ENCODE measurements at regions not wholly inside any gene's neighbourhood (a gene's known extent, or its start where the extent isn't known, plus 50 kb on each side); places are given as distances from the start of the nearest gene placed in this dataset.
A peak's percentile ranks its signal among the peaks of the same experiment; 100 is the strongest.
"Not testable (repeated sequence)": the region's sequence is repeated elsewhere in the genome, so short reads cannot be mapped to it uniquely, and the experiment has no call there.

- DNase-seq (ENCODE audit: low spot score); intact Hi-C loops (cut with DNase I): not testable (repeated sequence)
Measured at GRCh38 chr7:150039061-150039460, 165.3 kb downstream of the ATP6V0E2 start.

GRCh38 chr7:150042281-150042680 is 168.5 kb downstream of the ATP6V0E2 start:
- not testable (repeated sequence) for DNase-seq (ENCODE audit: low spot score)
- intact Hi-C loops (cut with DNase I), result loop anchor here in 1 of 2 donors (10.0 kb wide), 1 partner anchor 157 kb away; no protein-coding TSS in a partner anchor

GRCh38 chr7:150044771-150045170 is 171.0 kb downstream of the ATP6V0E2 start:
- intact Hi-C loops (cut with DNase I), result loop anchor here in 1 of 2 donors (10.0 kb wide), 1 partner anchor 160 kb away; no protein-coding TSS in a partner anchor

GRCh38 chr7:150045596-150045995 is 171.8 kb downstream of the ATP6V0E2 start:
- intact Hi-C loops (cut with DNase I), result loop anchor here in 1 of 2 donors (10.0 kb wide), 1 partner anchor 161 kb away; no protein-coding TSS in a partner anchor
- not testable (repeated sequence) for DNase-seq (ENCODE audit: low spot score)

More at GRCh38 chr7:150044771-150045170, 171.0 kb downstream of the ATP6V0E2 start:
- not testable (repeated sequence) for DNase-seq (ENCODE audit: low spot score)

- DNase-seq (ENCODE audit: low spot score), result not testable (repeated sequence)
- intact Hi-C loops (cut with DNase I), result loop anchor here in 1 of 2 donors (10.0 kb wide), 1 partner anchor 162 kb away; no protein-coding TSS in a partner anchor
Measured at GRCh38 chr7:150046290-150047194, 172.8 kb downstream of the ATP6V0E2 start.

GRCh38 chr7:150047329-150047728 is 173.6 kb downstream of the ATP6V0E2 start:
- intact Hi-C loops (cut with DNase I), result loop anchor here in 1 of 2 donors (10.0 kb wide), 1 partner anchor 163 kb away; no protein-coding TSS in a partner anchor
- not testable (repeated sequence) for DNase-seq (ENCODE audit: low spot score)

- intact Hi-C loops (cut with DNase I), result loop anchor here in 1 of 2 donors (10.0 kb wide), 1 partner anchor 163 kb away; no protein-coding TSS in a partner anchor
Measured at GRCh38 chr7:150047772-150048171, 174.0 kb downstream of the ATP6V0E2 start.

GRCh38 chr7:150048244-150049011 is 174.7 kb downstream of the ATP6V0E2 start:
- DNase-seq (ENCODE audit: low spot score), result not testable (repeated sequence)
- intact Hi-C loops (cut with DNase I), result loop anchor here in 1 of 2 donors (10.0 kb wide), 1 partner anchor 164 kb away; no protein-coding TSS in a partner anchor

More at GRCh38 chr7:150047772-150048171, 174.0 kb downstream of the ATP6V0E2 start:
- DNase-seq (ENCODE audit: low spot score), result not testable (repeated sequence)

GRCh38 chr7:150049012-150049655 is 175.4 kb downstream of the ATP6V0E2 start:
- peak; percentile 85 for DNase-seq (ENCODE audit: low spot score)
- intact Hi-C loops (cut with DNase I), result loop anchor here in 1 of 2 donors (10.0 kb wide), 1 partner anchor 164 kb away; no protein-coding TSS in a partner anchor

GRCh38 chr7:150053396-150053795 is 179.6 kb downstream of the ATP6V0E2 start:
- intact Hi-C loops (cut with DNase I); DNase-seq (ENCODE audit: low spot score): not testable (repeated sequence)

- intact Hi-C loops (cut with DNase I); DNase-seq (ENCODE audit: low spot score): not testable (repeated sequence)
Measured at GRCh38 chr7:150054242-150054641, 180.5 kb downstream of the ATP6V0E2 start.

- peak; percentile 96 for DNase-seq (ENCODE audit: low spot score)
- intact Hi-C loops (cut with DNase I), result not testable (repeated sequence)
Measured at GRCh38 chr7:150060259-150061221, 186.8 kb downstream of the ATP6V0E2 start.

GRCh38 chr7:150063195-150063594 is 189.4 kb downstream of the ATP6V0E2 start:
- intact Hi-C loops (cut with DNase I); DNase-seq (ENCODE audit: low spot score): not testable (repeated sequence)

- intact Hi-C loops (cut with DNase I); DNase-seq (ENCODE audit: low spot score): not testable (repeated sequence)
Measured at GRCh38 chr7:150069555-150070313, 196.0 kb downstream of the ATP6V0E2 start.

- intact Hi-C loops (cut with DNase I); DNase-seq (ENCODE audit: low spot score): not testable (repeated sequence)
Measured at GRCh38 chr7:150077543-150077942, 203.8 kb downstream of the ATP6V0E2 start.

- DNase-seq (ENCODE audit: low spot score); intact Hi-C loops (cut with DNase I): not testable (repeated sequence)
Measured at GRCh38 chr7:150081865-150082264, 208.1 kb downstream of the ATP6V0E2 start.

GRCh38 chr7:150084724-150085123 is 211.0 kb downstream of the ATP6V0E2 start:
- intact Hi-C loops (cut with DNase I); DNase-seq (ENCODE audit: low spot score): not testable (repeated sequence)
